GM12872 (cell line): ENCODE measurements at regions not wholly inside any gene's neighbourhood (a gene's known extent, or its start where the extent isn't known, plus 50 kb on each side); places are given as distances from the start of the nearest gene placed in this dataset.

Source experiments
- TF ChIP-seq, protein P1 (sequence below): IDR thresholded peaks from 3 replicates; pipeline ENCODE4 v1.5.1; 2011; ENCODE audit warnings: low read depth, mild to moderate bottlenecking, low read length, moderate library complexity; ENCODE audit not compliant: insufficient read depth

GRCh38 chr16:74169687-74170376 lies 126.8 kb upstream of the PSMD7 start:
- TF ChIP-seq, protein P1, sequence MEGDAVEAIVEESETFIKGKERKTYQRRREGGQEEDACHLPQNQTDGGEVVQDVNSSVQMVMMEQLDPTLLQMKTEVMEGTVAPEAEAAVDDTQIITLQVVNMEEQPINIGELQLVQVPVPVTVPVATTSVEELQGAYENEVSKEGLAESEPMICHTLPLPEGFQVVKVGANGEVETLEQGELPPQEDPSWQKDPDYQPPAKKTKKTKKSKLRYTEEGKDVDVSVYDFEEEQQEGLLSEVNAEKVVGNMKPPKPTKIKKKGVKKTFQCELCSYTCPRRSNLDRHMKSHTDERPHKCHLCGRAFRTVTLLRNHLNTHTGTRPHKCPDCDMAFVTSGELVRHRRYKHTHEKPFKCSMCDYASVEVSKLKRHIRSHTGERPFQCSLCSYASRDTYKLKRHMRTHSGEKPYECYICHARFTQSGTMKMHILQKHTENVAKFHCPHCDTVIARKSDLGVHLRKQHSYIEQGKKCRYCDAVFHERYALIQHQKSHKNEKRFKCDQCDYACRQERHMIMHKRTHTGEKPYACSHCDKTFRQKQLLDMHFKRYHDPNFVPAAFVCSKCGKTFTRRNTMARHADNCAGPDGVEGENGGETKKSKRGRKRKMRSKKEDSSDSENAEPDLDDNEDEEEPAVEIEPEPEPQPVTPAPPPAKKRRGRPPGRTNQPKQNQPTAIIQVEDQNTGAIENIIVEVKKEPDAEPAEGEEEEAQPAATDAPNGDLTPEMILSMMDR: no peak

DNA sequence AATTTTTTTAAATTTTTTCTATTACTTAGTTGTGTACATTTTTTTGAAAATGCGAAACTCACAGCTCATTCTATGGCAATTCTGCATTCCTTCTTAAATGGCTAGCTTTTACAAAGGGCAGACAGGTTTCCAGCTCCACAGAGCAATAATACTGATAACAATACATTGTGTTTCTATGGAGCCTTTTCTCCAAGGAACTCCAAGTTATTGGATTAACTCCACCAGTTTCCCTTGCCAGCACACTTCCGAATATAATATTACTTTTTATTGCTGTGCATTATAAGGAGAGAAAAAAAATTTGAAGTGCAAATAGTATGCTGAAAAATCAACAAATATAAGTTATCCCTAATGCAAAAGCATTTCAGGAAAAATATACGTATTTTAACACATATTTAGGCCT lies 127.5 kb upstream of the PSMD7 start:
- TF ChIP-seq, protein P1: no peak

DNA sequence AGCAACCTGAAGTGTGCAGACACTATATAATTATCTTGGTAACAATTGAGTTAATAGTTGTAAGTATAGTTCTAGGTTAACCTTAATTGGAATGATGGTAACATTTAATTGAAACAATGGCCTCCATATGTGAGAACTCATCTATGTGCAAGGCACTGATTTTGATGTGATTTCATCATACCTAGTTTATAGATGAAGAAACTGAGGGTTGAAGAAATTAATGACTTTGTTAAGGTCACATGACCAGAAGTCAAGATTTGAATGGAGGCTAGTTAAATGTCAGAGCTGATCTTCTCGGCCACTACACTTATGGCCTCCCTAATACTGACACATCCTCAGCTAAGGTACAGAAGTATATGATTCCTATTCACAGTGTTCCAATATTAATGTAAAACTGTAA lies 128.2 kb upstream of the PSMD7 start:
- TF ChIP-seq, protein P1: no peak

- TF ChIP-seq, protein P1: no peak
These were observed 130.2 kb upstream of the PSMD7 start for GRCh38 chr16:74166456-74166855.

- TF ChIP-seq, protein P1: no peak
These were observed 131.0 kb upstream of the PSMD7 start for GRCh38 chr16:74165566-74166080.

DNA sequence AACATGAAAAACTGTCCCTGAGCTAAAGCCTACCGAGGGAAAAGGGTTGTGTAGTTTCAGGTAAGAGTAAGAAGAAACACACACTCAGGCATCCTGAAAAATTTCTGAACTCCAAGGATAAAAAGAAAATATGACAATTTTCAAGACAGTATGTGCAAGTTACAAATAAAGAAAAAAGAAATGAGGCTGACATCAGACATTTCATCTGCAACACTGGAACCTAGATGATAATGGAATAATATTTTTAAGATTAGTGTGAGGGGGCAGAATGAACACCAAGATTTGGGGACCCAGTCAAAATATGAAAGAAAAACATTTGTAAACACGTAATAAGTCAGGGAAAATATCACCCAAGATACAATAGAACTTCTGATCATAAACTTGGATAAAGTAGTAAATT lies 135.9 kb upstream of the PSMD7 start:
- TF ChIP-seq, protein P1: no peak

DNA sequence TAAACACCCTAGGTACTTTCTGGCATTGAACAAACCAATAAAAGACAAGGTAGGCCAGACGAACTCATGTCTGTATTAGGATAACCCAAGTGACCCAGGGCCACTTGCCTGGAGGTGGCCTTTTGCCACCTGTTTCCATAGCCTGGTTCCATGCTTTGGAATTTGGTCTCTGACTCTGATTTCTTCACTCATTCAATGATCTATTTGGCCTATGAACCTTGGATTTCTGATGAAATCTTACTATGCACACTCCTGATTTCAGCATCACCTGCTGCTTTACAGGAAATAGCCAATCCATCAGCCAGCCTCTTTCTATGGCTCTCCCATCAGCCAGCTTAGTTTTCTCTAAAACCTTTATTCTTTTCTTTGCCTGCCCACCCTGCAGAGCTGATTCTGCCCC lies 142.8 kb upstream of the PSMD7 start:
- TF ChIP-seq, protein P1: no peak
